ENCODE measurements at regions not wholly inside any gene's neighbourhood (a gene's known extent, or its start where the extent isn't known, plus 50 kb on each side); places are given as distances from the start of the nearest gene placed in this dataset.

DNA sequence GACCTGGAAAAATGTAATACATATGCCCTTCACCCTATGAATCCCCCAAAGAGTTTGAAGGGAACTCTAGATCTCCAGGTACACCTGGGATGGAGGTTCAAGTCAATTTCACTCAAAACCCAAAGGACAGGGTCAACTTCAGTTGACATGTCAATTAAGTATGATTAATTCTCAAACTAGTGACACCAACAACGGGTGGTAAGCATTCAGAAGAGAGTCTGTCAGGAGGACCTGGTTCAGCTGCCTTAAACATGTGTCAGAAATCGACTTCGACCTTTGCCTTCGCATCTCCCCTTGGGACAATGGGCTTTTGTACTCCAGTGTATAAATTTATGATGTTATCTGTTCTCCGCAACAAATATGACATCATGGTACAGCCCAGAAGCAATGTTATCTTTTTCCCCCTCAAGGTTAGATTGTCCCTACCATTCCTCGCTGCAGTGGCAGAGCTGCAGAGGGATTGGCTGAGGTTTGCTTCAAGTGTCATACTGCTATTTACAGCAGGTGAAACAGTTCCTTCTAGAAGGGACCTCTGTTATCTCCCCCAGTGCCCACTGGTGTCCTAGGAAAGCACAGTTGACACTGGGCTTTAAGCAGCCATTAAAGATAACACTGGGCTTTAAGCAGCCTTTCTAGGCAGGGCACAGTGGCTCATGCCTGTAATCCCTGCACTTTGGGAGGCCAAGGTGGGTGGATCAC, 94.7 kb upstream of the SNX9 start:
- TF ChIP-seq POLR2AphosphoS5 (IDR thresholded peaks at IDR 0.05): no peak
- no peak for TF ChIP-seq POLR2A (IDR thresholded peaks at IDR 0.05; ENCODE audit: low read depth)
